ENCODE measurements at regions not wholly inside any gene's neighbourhood (a gene's known extent, or its start where the extent isn't known, plus 50 kb on each side); places are given as distances from the start of the nearest gene placed in this dataset.

- DNase-seq, result no peak
Observed at GRCh38 chr2:226362980-226363379, 436.6 kb downstream of the IRS1 start.

GRCh38 chr2:226360658-226361057 lies 439.0 kb downstream of the IRS1 start:
- no peak for DNase-seq

DNA sequence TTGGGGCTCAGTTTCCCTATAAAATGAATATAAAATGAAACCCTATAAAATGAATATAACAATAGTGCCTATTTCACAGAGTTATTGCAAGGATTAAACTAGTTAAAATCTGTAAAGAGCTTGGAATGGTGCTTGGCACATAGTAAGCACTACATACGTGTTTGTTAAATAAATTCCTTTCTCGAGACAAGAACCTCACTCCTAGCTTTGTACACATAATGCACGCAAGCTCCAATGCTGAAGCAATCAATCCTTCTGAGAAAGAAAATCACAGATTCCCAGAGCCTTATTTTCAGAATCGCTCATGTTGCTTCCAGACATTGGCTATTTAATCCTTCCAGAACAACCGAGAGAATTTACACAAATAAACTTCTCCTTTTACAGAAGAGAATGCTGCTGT lies 440.9 kb downstream of the IRS1 start:
- DNase-seq, result no peak

- DNase-seq, result no peak
Observed at GRCh38 chr2:226357816-226358215, 441.8 kb downstream of the IRS1 start.

DNA sequence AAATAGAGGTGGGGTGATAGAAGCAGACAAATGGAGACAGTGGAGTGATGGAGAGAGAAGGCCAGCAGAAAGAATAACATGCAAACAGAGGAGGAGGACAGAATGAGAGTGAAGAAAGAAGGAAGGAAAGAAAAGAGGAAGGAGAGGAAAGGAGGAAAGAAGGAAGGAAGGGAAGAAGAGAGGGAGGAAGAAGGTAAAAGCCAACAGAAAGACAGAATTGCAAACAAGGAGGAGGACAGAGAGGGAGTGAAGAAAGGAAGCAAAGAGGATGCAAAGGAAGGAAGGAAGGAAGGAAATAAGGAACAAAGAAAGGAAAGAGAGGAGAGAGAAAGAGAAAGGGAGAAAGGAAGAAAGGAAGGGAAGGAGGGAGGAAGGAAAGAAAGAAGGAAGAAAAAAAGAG lies 444.0 kb downstream of the IRS1 start:
- no peak for DNase-seq

GRCh38 chr2:226354434-226354833 lies 445.2 kb downstream of the IRS1 start:
- DNase-seq, result no peak

GRCh38 chr2:226352941-226353560 lies 446.6 kb downstream of the IRS1 start:
- no peak for DNase-seq

GRCh38 chr2:226351711-226352110 lies 447.9 kb downstream of the IRS1 start:
- DNase-seq, result no peak

- no peak for DNase-seq
Observed at GRCh38 chr2:226339616-226340015, 460.0 kb downstream of the IRS1 start.

GRCh38 chr2:226338825-226339224 lies 460.8 kb downstream of the IRS1 start:
- DNase-seq, result no peak

- DNase-seq, result no peak
Observed at GRCh38 chr2:226337941-226338600, 461.5 kb downstream of the IRS1 start.

DNA sequence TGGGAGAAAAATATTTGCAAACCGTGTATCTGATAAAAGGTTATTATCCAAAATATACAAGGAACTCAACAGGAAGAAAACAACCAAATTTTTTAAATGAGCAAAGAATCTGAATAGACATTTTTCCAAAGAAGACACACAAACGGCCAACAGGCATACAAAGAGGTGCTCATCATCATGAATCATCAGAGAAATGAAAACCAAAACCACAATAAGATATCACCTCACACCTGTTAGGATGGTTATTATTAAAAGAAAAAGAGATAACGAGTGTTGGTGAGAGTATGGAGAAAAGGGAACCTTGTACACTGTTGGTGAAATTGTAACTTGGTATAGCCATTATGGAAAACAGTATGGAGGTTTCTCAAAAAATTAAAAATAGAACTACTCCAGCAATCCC lies 463.3 kb downstream of the IRS1 start:
- no peak for DNase-seq

DNA sequence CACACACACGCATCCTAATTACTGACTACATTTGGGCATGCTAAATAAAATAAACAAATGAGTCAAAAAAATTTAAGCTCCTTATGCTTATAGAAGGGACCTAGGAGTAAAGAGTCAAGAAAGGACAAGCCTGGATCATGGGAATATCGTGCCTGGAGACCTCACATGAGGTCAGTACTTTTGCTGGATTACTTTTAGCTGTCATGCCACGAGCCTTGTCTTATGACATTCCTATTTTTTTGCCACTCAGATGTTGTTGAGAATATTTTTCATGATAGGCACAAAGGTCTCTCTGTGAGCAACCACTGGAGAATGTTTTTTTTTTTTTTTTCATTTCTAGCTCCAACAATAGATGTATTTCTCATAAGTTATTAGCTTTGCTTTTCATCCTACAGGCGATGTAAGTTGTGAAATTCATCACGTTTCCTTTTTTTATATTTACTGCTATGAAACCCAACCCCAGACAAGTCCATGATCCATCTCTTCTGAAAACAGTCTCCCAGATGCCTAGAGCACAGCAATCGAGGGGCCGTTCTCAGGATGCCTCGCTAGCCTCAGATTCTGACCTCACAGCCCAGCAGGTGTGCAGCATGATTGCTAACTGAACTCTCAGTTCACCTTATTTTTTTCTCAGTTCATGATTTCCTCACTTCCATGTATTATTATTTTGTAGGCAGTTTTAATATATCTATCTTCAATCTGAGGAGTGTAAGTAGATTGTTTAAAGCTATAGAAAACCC lies 464.5 kb downstream of the IRS1 start:
- no peak for DNase-seq

DNA sequence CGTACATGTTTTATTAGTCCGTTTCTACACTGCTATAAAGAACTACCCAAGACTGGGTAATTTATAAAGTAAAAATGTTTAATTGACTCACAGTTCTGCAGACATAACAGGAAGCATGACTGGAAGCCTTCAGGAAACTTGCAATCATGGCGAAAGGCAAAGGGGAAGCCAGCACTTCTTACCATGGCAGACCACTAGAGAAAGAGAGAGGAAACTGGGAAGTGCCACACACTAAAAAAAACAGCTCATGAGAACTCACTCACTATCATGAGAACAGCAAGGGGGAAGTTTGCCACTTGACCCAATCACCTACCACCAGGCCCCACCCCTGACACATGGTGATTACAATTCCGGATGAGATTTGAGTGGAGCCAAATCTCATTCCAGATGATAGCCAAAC lies 466.2 kb downstream of the IRS1 start:
- no peak for DNase-seq

- DNase-seq, result no peak
Observed at GRCh38 chr2:226330206-226330605, 469.4 kb downstream of the IRS1 start.

GRCh38 chr2:226329180-226329579 lies 470.4 kb downstream of the IRS1 start:
- no peak for DNase-seq

GRCh38 chr2:226327830-226328229 lies 471.8 kb downstream of the IRS1 start:
- no peak for DNase-seq

- no peak for DNase-seq
Observed at GRCh38 chr2:226325526-226325925, 474.1 kb downstream of the IRS1 start.

DNA sequence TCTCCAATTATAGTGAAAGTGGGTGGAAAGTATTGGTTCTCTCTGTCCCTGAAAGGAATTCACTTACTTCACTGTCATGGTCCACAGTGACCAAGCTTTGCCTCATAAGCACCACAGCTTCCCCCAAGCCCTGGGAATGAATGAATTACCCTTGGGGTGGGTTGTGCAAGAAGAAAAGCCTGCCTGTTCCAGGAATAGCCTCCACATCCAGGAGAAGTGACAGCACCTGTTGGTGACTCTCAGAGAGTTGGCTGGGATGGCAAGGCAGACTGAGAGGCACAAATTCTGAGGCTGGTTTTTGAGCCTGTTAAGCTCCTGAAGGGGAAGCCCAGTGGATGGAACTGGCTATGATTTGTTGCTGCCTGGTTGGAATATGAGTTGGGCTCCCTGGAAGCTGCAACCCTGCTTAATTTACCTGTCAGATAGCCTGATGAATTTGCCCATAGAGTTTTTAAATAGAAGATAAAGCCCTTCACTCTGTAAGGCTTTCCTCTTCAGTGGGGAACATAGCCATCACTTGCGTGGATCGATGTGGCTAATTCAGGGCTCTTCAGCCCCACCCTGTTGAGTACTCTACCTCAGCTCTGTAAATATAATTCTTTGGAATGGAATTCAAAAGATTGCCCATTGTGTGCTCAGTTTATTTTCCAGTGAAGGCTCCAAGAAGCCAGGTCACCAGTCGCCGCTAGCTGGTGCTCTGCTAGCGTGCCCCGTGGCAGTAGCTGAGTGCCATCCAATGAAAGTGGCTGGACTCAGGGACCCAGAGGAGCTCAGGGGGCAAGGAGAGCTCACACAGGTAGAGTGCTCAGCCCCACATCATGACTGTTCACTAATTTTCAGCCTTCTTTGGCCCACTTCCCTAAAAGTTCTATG lies 479.3 kb downstream of the IRS1 start:
- no peak for DNase-seq

GRCh38 chr2:226317970-226318369 lies 481.6 kb downstream of the IRS1 start:
- DNase-seq, result no peak

DNA sequence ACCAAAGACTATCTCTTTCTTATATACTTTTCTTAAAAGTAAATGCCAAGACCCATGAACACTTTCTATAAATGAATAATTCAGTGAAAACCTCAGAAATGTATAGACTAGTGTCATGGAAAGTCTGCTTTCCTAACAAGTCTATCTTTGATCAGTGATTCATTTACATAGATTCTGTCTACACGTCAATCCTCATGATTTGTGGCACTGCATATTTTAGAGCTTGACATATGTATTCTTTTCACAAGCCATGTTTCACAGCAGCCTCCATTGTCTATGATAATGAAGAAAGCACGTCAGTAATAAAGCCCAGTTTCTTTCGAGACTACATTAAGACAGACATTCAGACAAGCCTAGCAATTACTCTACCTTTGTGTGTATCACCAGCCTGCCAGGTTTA lies 486.6 kb downstream of the IRS1 start:
- DNase-seq, result no peak

- no peak for DNase-seq
Observed at GRCh38 chr2:226312155-226312554, 487.5 kb downstream of the IRS1 start.

GRCh38 chr2:226310146-226310545 lies 489.5 kb downstream of the IRS1 start:
- DNase-seq, result no peak
